Erythroblast (primary cell): ENCODE measurements at regions not wholly inside any gene's neighbourhood (a gene's known extent, or its start where the extent isn't known, plus 50 kb on each side); places are given as distances from the start of the nearest gene placed in this dataset.

Experiments
- GATA1 ChIP-seq: IDR thresholded peaks from 2 replicates; pipeline ENCODE4 v1.6.1; 2011; ENCODE audit warnings: low read depth, mild to moderate bottlenecking, control low read depth, low read length, moderate library complexity
- POLR2A ChIP-seq: IDR thresholded peaks from 2 replicates; pipeline ENCODE4 v1.6.1; 2011; ENCODE audit warnings: mild to moderate bottlenecking, low read length

- TF ChIP-seq POLR2A (no peak), GATA1 (no peak)
These were observed 144.7 kb upstream of the ITM2A start for GRCh38 chrX:79511799-79512198.
